ENCODE measurements at regions not wholly inside any gene's neighbourhood (a gene's known extent, or its start where the extent isn't known, plus 50 kb on each side); places are given as distances from the start of the nearest gene placed in this dataset.

DNA sequence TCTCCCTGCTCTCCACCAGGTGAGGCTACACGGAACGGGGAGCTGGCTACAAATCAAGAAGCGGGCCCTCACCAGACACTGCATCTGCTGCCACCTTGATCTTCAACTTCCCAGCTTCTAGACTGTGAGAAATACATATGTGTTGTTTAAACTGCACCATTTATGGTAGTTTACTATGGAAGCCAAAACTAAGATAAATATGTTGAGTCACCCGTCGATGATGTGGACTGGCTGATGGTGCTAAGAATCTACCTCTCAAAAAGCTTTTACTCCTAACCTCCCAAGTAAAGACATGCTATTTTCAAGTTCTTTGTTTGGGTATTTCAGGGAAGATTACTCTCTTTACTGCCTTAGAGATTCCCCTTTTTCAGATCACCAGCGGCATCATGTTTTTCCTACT lies 110.9 kb downstream of the VGLL3 start:
- TF ChIP-seq CEBPB (IDR thresholded peaks at IDR 0.05) (no peak), RAD21 (conservative IDR thresholded peaks at IDR 0.05 in 1 of 2, IDR thresholded peaks at IDR 0.05 in 1 of 2) (no peak), RFX5 (IDR thresholded peaks at IDR 0.05) (no peak), EP300 (IDR thresholded peaks at IDR 0.05) (no peak), POLR2A (IDR thresholded peaks at IDR 0.05; ENCODE audit: low read length) (no peak), EHF (CRISPR knock-in tag; IDR thresholded peaks at IDR 0.05) (no peak)
- TF ChIP-seq, protein P1, sequence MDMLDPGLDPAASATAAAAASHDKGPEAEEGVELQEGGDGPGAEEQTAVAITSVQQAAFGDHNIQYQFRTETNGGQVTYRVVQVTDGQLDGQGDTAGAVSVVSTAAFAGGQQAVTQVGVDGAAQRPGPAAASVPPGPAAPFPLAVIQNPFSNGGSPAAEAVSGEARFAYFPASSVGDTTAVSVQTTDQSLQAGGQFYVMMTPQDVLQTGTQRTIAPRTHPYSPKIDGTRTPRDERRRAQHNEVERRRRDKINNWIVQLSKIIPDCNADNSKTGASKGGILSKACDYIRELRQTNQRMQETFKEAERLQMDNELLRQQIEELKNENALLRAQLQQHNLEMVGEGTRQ (IDR thresholded peaks at IDR 0.05), result no peak
- TF ChIP-seq, protein P2, sequence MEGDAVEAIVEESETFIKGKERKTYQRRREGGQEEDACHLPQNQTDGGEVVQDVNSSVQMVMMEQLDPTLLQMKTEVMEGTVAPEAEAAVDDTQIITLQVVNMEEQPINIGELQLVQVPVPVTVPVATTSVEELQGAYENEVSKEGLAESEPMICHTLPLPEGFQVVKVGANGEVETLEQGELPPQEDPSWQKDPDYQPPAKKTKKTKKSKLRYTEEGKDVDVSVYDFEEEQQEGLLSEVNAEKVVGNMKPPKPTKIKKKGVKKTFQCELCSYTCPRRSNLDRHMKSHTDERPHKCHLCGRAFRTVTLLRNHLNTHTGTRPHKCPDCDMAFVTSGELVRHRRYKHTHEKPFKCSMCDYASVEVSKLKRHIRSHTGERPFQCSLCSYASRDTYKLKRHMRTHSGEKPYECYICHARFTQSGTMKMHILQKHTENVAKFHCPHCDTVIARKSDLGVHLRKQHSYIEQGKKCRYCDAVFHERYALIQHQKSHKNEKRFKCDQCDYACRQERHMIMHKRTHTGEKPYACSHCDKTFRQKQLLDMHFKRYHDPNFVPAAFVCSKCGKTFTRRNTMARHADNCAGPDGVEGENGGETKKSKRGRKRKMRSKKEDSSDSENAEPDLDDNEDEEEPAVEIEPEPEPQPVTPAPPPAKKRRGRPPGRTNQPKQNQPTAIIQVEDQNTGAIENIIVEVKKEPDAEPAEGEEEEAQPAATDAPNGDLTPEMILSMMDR (IDR thresholded peaks at IDR 0.05), result no peak

Measured in A549 (cell line).